ENCODE measurements at regions not wholly inside any gene's neighbourhood (a gene's known extent, or its start where the extent isn't known, plus 50 kb on each side); places are given as distances from the start of the nearest gene placed in this dataset.
A peak's percentile ranks its signal among the peaks of the same experiment; 100 is the strongest.

GRCh38 chr6:14512246-14512645 lies 394.7 kb downstream of the CD83 start:
- Mint-ChIP-seq H3K27me3 (ENCODE audit: low read depth, unreplicated experiment) (peaks cover 33% of the 10 kb centered on the region), H3K27ac (ENCODE audit: unreplicated experiment) (no peak overlapping the region), H3K4me3 (ENCODE audit: unreplicated experiment) (no peak overlapping the region), H3K36me3 (ENCODE audit: low read depth, unreplicated experiment) (no peaks in the 10 kb centered on the region), H3K4me1 (ENCODE audit: low read depth, unreplicated experiment) (peaks cover 7% of the 10 kb centered on the region), H3K9me3 (ENCODE audit: unreplicated experiment) (peaks cover 8% of the 10 kb centered on the region)
- TF ChIP-seq CTCF (IDR thresholded peaks at IDR 0.05; ENCODE audit: insufficient read depth, low read depth, low read length) (no peak), EZH2 (IDR thresholded peaks at IDR 0.05; ENCODE audit: insufficient read depth, low read length) (no peak)
- FAIRE-seq (no peak), DNase-seq (ENCODE audit: low read depth) (no peak)
- no peaks in the 10 kb centered on the region for H3K36me3 ChIP-seq (ENCODE audit: insufficient read depth, low read length)
- no peak overlapping the region for H3K27ac ChIP-seq (ENCODE audit: low read depth, low read length)
- H3K4me2 ChIP-seq (ENCODE audit: low read length) = no peak overlapping the region
- no peak overlapping the region for H2AFZ ChIP-seq (ENCODE audit: low read depth, low read length)
- no peak overlapping the region for H3K9ac ChIP-seq (ENCODE audit: low read length)
- H4K20me1 ChIP-seq (ENCODE audit: insufficient read depth, low read length) = no peaks in the 10 kb centered on the region
- no peaks in the 10 kb centered on the region for H3K9me3 ChIP-seq (ENCODE audit: insufficient read depth, low read depth, low read length)
- H3K4me1 ChIP-seq (ENCODE audit: insufficient read depth, low read length) = no peaks in the 10 kb centered on the region
- H3K4me3 ChIP-seq (ENCODE audit: insufficient read depth, low read depth, low read length) = no peak overlapping the region
- no peaks in the 10 kb centered on the region for H3K79me2 ChIP-seq (ENCODE audit: insufficient read depth, low read length)
- H3K27me3 ChIP-seq (ENCODE audit: insufficient read depth, low read length) = no peaks in the 10 kb centered on the region

GRCh38 chr6:14513496-14514393 lies 396.2 kb downstream of the CD83 start:
- H3K4me2 ChIP-seq (ENCODE audit: low read length) = no peak overlapping the region
- H3K9ac ChIP-seq (ENCODE audit: low read length) = no peak overlapping the region
- Mint-ChIP-seq H3K36me3 (ENCODE audit: low read depth, unreplicated experiment) (no peaks in the 10 kb centered on the region), H3K4me1 (ENCODE audit: low read depth, unreplicated experiment) (peaks cover 9% of the 10 kb centered on the region), H3K27me3 (ENCODE audit: low read depth, unreplicated experiment) (peaks cover 33% of the 10 kb centered on the region), H3K4me3 (ENCODE audit: unreplicated experiment) (no peak overlapping the region), H3K9me3 (ENCODE audit: unreplicated experiment) (peaks cover 8% of the 10 kb centered on the region), H3K27ac (ENCODE audit: unreplicated experiment) (no peak overlapping the region)
- H3K27ac ChIP-seq (ENCODE audit: low read depth, low read length) = no peak overlapping the region
- no peaks in the 10 kb centered on the region for H3K4me1 ChIP-seq (ENCODE audit: insufficient read depth, low read length)
- no peak overlapping the region for H2AFZ ChIP-seq (ENCODE audit: low read depth, low read length)
- H3K36me3 ChIP-seq (ENCODE audit: insufficient read depth, low read length) = no peaks in the 10 kb centered on the region
- H3K9me3 ChIP-seq (ENCODE audit: insufficient read depth, low read depth, low read length) = no peaks in the 10 kb centered on the region
- TF ChIP-seq EZH2 (IDR thresholded peaks at IDR 0.05; ENCODE audit: insufficient read depth, low read length) (no peak), CTCF (IDR thresholded peaks at IDR 0.05; ENCODE audit: insufficient read depth, low read depth, low read length) (no peak)
- FAIRE-seq = no peak
- H4K20me1 ChIP-seq (ENCODE audit: insufficient read depth, low read length) = no peaks in the 10 kb centered on the region
- no peaks in the 10 kb centered on the region for H3K79me2 ChIP-seq (ENCODE audit: insufficient read depth, low read length)
- no peak overlapping the region for H3K4me3 ChIP-seq (ENCODE audit: insufficient read depth, low read depth, low read length)
- H3K27me3 ChIP-seq (ENCODE audit: insufficient read depth, low read length) = no peaks in the 10 kb centered on the region
- DNase-seq (ENCODE audit: low read depth) = peak; percentile 20

- H3K27ac Mint-ChIP-seq (ENCODE audit: unreplicated experiment) = no peak overlapping the region
- no peak for FAIRE-seq
Observed at GRCh38 chr6:14516956-14517355, 399.4 kb downstream of the CD83 start.

More at GRCh38 chr6:14516956-14517355, 399.4 kb downstream of the CD83 start:
- TF ChIP-seq EZH2 (IDR thresholded peaks at IDR 0.05; ENCODE audit: insufficient read depth, low read length) (no peak), CTCF (IDR thresholded peaks at IDR 0.05; ENCODE audit: insufficient read depth, low read depth, low read length) (no peak)
- H3K36me3 ChIP-seq (ENCODE audit: insufficient read depth, low read length) = no peaks in the 10 kb centered on the region
- Mint-ChIP-seq H3K36me3 (ENCODE audit: low read depth, unreplicated experiment) (no peaks in the 10 kb centered on the region), H3K27me3 (ENCODE audit: low read depth, unreplicated experiment) (peaks cover 18% of the 10 kb centered on the region), H3K4me3 (ENCODE audit: unreplicated experiment) (no peak overlapping the region), H3K4me1 (ENCODE audit: low read depth, unreplicated experiment) (peaks cover 9% of the 10 kb centered on the region), H3K9me3 (ENCODE audit: unreplicated experiment) (peaks cover 8% of the 10 kb centered on the region)
- no peaks in the 10 kb centered on the region for H3K79me2 ChIP-seq (ENCODE audit: insufficient read depth, low read length)
- no peaks in the 10 kb centered on the region for H3K4me1 ChIP-seq (ENCODE audit: insufficient read depth, low read length)
- no peaks in the 10 kb centered on the region for H3K9me3 ChIP-seq (ENCODE audit: insufficient read depth, low read depth, low read length)
- no peak overlapping the region for H2AFZ ChIP-seq (ENCODE audit: low read depth, low read length)
- no peak overlapping the region for H3K4me2 ChIP-seq (ENCODE audit: low read length)
- no peaks in the 10 kb centered on the region for H3K27me3 ChIP-seq (ENCODE audit: insufficient read depth, low read length)
- H3K9ac ChIP-seq (ENCODE audit: low read length) = no peak overlapping the region
- no peak overlapping the region for H3K4me3 ChIP-seq (ENCODE audit: insufficient read depth, low read depth, low read length)
- H3K27ac ChIP-seq (ENCODE audit: low read depth, low read length) = no peak overlapping the region
- DNase-seq (ENCODE audit: low read depth) = no peak
- no peaks in the 10 kb centered on the region for H4K20me1 ChIP-seq (ENCODE audit: insufficient read depth, low read length)
